GM18873 (cell line): ENCODE measurements at regions not wholly inside any gene's neighbourhood (a gene's known extent, or its start where the extent isn't known, plus 50 kb on each side); places are given as distances from the start of the nearest gene placed in this dataset.
"Not testable (repeated sequence)": the region's sequence is repeated elsewhere in the genome, so short reads cannot be mapped to it uniquely, and the experiment has no call there.

Source experiments
- ATAC-seq: cut with Tn5 transposase; IDR thresholded peaks from one replicate; pipeline ENCODE4 v1.9.1; 2021; ENCODE audit warnings: mild to moderate bottlenecking, moderate library complexity, moderate number of reproducible peaks; ENCODE audit not compliant: unreplicated experiment, low FRiP score

GRCh38 chr14:45868863-45869262 is 615.9 kb upstream of the MIS18BP1 start:
- no peak for ATAC-seq

GRCh38 chr14:45868377-45868776 is 615.4 kb upstream of the MIS18BP1 start:
- ATAC-seq, result no peak

- no peak for ATAC-seq
Observed at GRCh38 chr14:45867046-45867894, 614.3 kb upstream of the MIS18BP1 start.

- ATAC-seq, result no peak
Observed at GRCh38 chr14:45838597-45838996, 585.6 kb upstream of the MIS18BP1 start.

GRCh38 chr14:45819107-45819506 is 566.1 kb upstream of the MIS18BP1 start:
- ATAC-seq, result no peak

GRCh38 chr14:45811155-45811554 is 558.2 kb upstream of the MIS18BP1 start:
- no peak for ATAC-seq

GRCh38 chr14:45810152-45810872 is 557.3 kb upstream of the MIS18BP1 start:
- ATAC-seq, result no peak

GRCh38 chr14:45807178-45807899 is 554.3 kb upstream of the MIS18BP1 start:
- no peak for ATAC-seq

- ATAC-seq, result no peak
Observed at GRCh38 chr14:45799511-45799910, 546.5 kb upstream of the MIS18BP1 start.

GRCh38 chr14:45798659-45799058 is 545.7 kb upstream of the MIS18BP1 start:
- no peak for ATAC-seq

- ATAC-seq, result not testable (repeated sequence)
Observed at GRCh38 chr14:45796006-45796405, 543.0 kb upstream of the MIS18BP1 start.

- no peak for ATAC-seq
Observed at GRCh38 chr14:45793081-45793480, 540.1 kb upstream of the MIS18BP1 start.

- no peak for ATAC-seq
Observed at GRCh38 chr14:45790293-45790692, 537.3 kb upstream of the MIS18BP1 start.

GRCh38 chr14:45787167-45787566 is 534.2 kb upstream of the MIS18BP1 start:
- no peak for ATAC-seq

- ATAC-seq, result no peak
Observed at GRCh38 chr14:45786266-45786665, 533.3 kb upstream of the MIS18BP1 start.

- ATAC-seq, result no peak
Observed at GRCh38 chr14:45785240-45785639, 532.2 kb upstream of the MIS18BP1 start.

- no peak for ATAC-seq
Observed at GRCh38 chr14:45766247-45766646, 513.2 kb upstream of the MIS18BP1 start.

- no peak for ATAC-seq
Observed at GRCh38 chr14:45757655-45758054, 504.7 kb upstream of the MIS18BP1 start.

- not testable (repeated sequence) for ATAC-seq
Observed at GRCh38 chr14:45756412-45756811, 503.4 kb upstream of the MIS18BP1 start.

- ATAC-seq, result no peak
Observed at GRCh38 chr14:45743884-45744283, 490.9 kb upstream of the MIS18BP1 start.

GRCh38 chr14:45742187-45742586 is 489.2 kb upstream of the MIS18BP1 start:
- no peak for ATAC-seq
